Loucy (cell line): ENCODE measurements at regions not wholly inside any gene's neighbourhood (a gene's known extent, or its start where the extent isn't known, plus 50 kb on each side); places are given as distances from the start of the nearest gene placed in this dataset.

Experiments
- EZH2phosphoT487 ChIP-seq: fragments of 200-600 bp; IDR thresholded peaks from 2 replicates; pipeline ENCODE4 v1.6.1; 2018; ENCODE audit warnings: antibody characterized with exemption, mild to moderate bottlenecking, moderate library complexity, borderline replicate concordance
- TF ChIP-seq, protein P1 (sequence below): fragments of 200-600 bp; sonication (generic); conservative IDR thresholded peaks from 2 replicates; pipeline ENCODE4 v1.5.1; 2014; ENCODE audit warnings: mild to moderate bottlenecking, antibody characterized with exemption, low read length

- no peak for TF ChIP-seq EZH2phosphoT487
- TF ChIP-seq, protein P1, sequence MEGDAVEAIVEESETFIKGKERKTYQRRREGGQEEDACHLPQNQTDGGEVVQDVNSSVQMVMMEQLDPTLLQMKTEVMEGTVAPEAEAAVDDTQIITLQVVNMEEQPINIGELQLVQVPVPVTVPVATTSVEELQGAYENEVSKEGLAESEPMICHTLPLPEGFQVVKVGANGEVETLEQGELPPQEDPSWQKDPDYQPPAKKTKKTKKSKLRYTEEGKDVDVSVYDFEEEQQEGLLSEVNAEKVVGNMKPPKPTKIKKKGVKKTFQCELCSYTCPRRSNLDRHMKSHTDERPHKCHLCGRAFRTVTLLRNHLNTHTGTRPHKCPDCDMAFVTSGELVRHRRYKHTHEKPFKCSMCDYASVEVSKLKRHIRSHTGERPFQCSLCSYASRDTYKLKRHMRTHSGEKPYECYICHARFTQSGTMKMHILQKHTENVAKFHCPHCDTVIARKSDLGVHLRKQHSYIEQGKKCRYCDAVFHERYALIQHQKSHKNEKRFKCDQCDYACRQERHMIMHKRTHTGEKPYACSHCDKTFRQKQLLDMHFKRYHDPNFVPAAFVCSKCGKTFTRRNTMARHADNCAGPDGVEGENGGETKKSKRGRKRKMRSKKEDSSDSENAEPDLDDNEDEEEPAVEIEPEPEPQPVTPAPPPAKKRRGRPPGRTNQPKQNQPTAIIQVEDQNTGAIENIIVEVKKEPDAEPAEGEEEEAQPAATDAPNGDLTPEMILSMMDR: no peak
These were observed 96.6 kb upstream of the GMNC start for GRCh38 chr3:190959077-190959476.
